ENCODE measurements at regions not wholly inside any gene's neighbourhood (a gene's known extent, or its start where the extent isn't known, plus 50 kb on each side); places are given as distances from the start of the nearest gene placed in this dataset.

GRCh38 chr4:182101618-182102017, 141.6 kb upstream of the TENM3 start:
- POLR2A ChIA-PET (ENCODE audit: unreplicated experiment) = no interaction called here
- no peak overlapping the region for H2BK20ac ChIP-seq (ENCODE audit: low read depth, low read length)
- dilution Hi-C loops (cut with HindIII; ENCODE audit: low sequenced_read_pairs, unreplicated experiment) = no loop called here
- ATAC-seq (ENCODE audit: low read depth) = no peak
- H2AK9ac ChIP-seq (replicated peaks; ENCODE audit: low read depth, low read length, poor library complexity) = no peak overlapping the region
- H4K8ac ChIP-seq (ENCODE audit: low read depth in 2 of 2, low read length in 2 of 2) = no peak overlapping the region
- H3K27me3 ChIP-seq (ENCODE audit: control insufficient read depth, insufficient read depth, low read length) = no peaks in the 10 kb centered on the region; the same call in 1 of the 2 replicates
- no TSS peak for BruUV-seq (replicated peaks)
- no peak overlapping the region for H3K4ac ChIP-seq (ENCODE audit: low read depth, low read length)
- no peak overlapping the region for H3K4me3 ChIP-seq (ENCODE audit: insufficient read depth, low read depth, low read length)
- H4K5ac ChIP-seq (ENCODE audit: low read depth, low read length) = no peak overlapping the region
- H2BK5ac ChIP-seq (ENCODE audit: low read depth, low read length, poor library complexity, severe bottlenecking) = no peak overlapping the region
- no peak overlapping the region for H3K18ac ChIP-seq (ENCODE audit: low read depth, low read length)
- no peak overlapping the region for H3K56ac ChIP-seq (ENCODE audit: extremely low read depth, insufficient read depth, low read length)
- 100% methylated on average over 1 of the region's 8 CpGs; no CpG with 5 or more reads in 1 of the 2 experiments for WGBS, 2 experiments (ENCODE audit: extremely low coverage in 2 of 2, insufficient read length in 1 of 2)
- DNase-seq = no peak
- no peaks in the 10 kb centered on the region for H4K20me1 ChIP-seq (ENCODE audit: insufficient read depth, low read length)
- intact Hi-C loops (cut with micrococcal nuclease) = no loop called here
- no peak overlapping the region for H2AK5ac ChIP-seq (ENCODE audit: low read depth, low read length)
- H2BK120ac ChIP-seq (ENCODE audit: low read depth, low read length) = no peak overlapping the region
- H3K79me1 ChIP-seq (ENCODE audit: low read depth in 1 of 2, low read length in 2 of 2) = no peaks in the 10 kb centered on the region
- H3K14ac ChIP-seq (replicated peaks; ENCODE audit: low read depth, low read length) = no peak overlapping the region
- TF ChIP-seq POLR2A (IDR thresholded peaks at IDR 0.05; ENCODE audit: low read depth, low read length) = no peak
- no peak for TF ChIP-seq BHLHE40 (IDR thresholded peaks at IDR 0.05; ENCODE audit: low read depth, low read length)
- no peak for TF ChIP-seq SMC3 (IDR thresholded peaks at IDR 0.05; ENCODE audit: low read depth, low read length)
- no peak for TF ChIP-seq RFX5 (IDR thresholded peaks at IDR 0.05; ENCODE audit: low read depth, low read length)
- TF ChIP-seq MAFK (IDR thresholded peaks at IDR 0.05; ENCODE audit: low read depth, low read length) = no peak
- no peak for TF ChIP-seq CTCF (conservative IDR thresholded peaks at IDR 0.05; ENCODE audit: low read depth, low read length)
- no peak for TF ChIP-seq FOS (IDR thresholded peaks at IDR 0.05; ENCODE audit: low read depth, low read length)
- no peak for TF ChIP-seq MXI1 (IDR thresholded peaks at IDR 0.05; ENCODE audit: borderline replicate concordance, low read depth, low read length)
- TF ChIP-seq RCOR1 (IDR thresholded peaks at IDR 0.05; ENCODE audit: insufficient replicate concordance, low read length) = no peak
- TF ChIP-seq CEBPB (IDR thresholded peaks at IDR 0.05; ENCODE audit: low read depth, low read length) = no peak
- no peak for TF ChIP-seq RAD21 (IDR thresholded peaks at IDR 0.05; ENCODE audit: low read length)
- no peak for TF ChIP-seq ELK1 (IDR thresholded peaks at IDR 0.05; ENCODE audit: borderline replicate concordance, low read depth, low read length)
- TF ChIP-seq NFE2L2 (IDR thresholded peaks at IDR 0.05; ENCODE audit: low read depth, low read length) = no peak
- H3K9ac ChIP-seq (ENCODE audit: low read depth, low read length) = no peak overlapping the region
- H3K36me3 ChIP-seq (ENCODE audit: control insufficient read depth, insufficient read depth, low read length) = no peaks in the 10 kb centered on the region
- H2BK15ac ChIP-seq (ENCODE audit: low read depth, low read length) = no peak overlapping the region
- CTCF ChIA-PET = no interaction called here
- no peaks in the 10 kb centered on the region for H3K4me1 ChIP-seq (ENCODE audit: control insufficient read depth, insufficient read depth, low read length)
- no peak overlapping the region for H3K27ac ChIP-seq (ENCODE audit: insufficient read depth, low read length)
- H3K9me3 ChIP-seq (ENCODE audit: control insufficient read depth, insufficient read depth, low read length) = no peaks in the 10 kb centered on the region
- no peak overlapping the region for H3K4me2 ChIP-seq (ENCODE audit: low read depth, low read length)
- H4K91ac ChIP-seq (ENCODE audit: insufficient read depth, low read depth, low read length) = no peak overlapping the region
- no peak overlapping the region for H2AFZ ChIP-seq (replicated peaks; ENCODE audit: low read length, poor library complexity)
- in situ Hi-C loops (cut with MboI; ENCODE audit: low sequenced_read_pairs) = no loop called here
- H3K9me1 ChIP-seq (ENCODE audit: insufficient read depth, low read length) = no peaks in the 10 kb centered on the region
- H3K23ac ChIP-seq (ENCODE audit: low read depth, low read length) = no peak overlapping the region

All from IMR-90 (cell line).